ENCODE measurements at regions not wholly inside any gene's neighbourhood (a gene's known extent, or its start where the extent isn't known, plus 50 kb on each side); places are given as distances from the start of the nearest gene placed in this dataset.

- no peak for DNase-seq (ENCODE audit: low read depth in 1 of 2, low spot score in 2 of 2)
- Histone ChIP-seq H3K4me3 (no peak overlapping the region), H3K4me1 (replicated peaks) (no peaks in the 10 kb centered on the region), H3K27me3 (replicated peaks) (no peaks in the 10 kb centered on the region), H3K36me3 (no peaks in the 10 kb centered on the region), H3K27ac (no peak overlapping the region), H3K9me3 (replicated peaks) (no peaks in the 10 kb centered on the region)
Measured at GRCh38 chr6:145544041-145544440, 191.3 kb downstream of the EPM2A start.

GRCh38 chr6:145544514-145544913 lies 190.8 kb downstream of the EPM2A start:
- no peaks in the 10 kb centered on the region for H3K9me3 ChIP-seq (replicated peaks)
- H3K4me1 ChIP-seq (replicated peaks) = no peaks in the 10 kb centered on the region
- H3K27me3 ChIP-seq (replicated peaks) = no peaks in the 10 kb centered on the region
- H3K4me3 ChIP-seq = no peak overlapping the region
- H3K36me3 ChIP-seq = no peaks in the 10 kb centered on the region
- DNase-seq (ENCODE audit: low read depth in 1 of 2, low spot score in 2 of 2) = no peak
- no peak overlapping the region for H3K27ac ChIP-seq

DNA sequence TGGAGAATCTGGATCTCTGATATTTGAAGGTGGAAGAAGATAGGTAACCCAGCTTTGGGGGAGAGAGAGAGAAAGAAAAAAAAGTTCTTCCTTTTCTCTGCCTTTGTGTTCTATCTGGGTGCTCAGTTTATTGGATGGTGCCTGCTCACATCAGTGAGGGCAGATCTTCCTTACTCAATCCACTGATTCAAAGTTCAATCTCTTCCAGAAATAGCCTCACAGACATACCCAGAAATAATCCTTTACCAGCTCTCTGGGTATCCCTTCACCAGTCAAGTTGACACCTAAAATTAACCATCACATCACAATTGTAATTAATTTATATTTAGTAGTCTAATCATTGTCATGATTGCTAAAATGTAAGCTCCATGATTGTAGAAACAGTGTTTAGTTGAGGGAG lies 189.1 kb downstream of the EPM2A start:
- DNase-seq (ENCODE audit: low read depth in 1 of 2, low spot score in 2 of 2) = no peak
- H3K27ac ChIP-seq = no peak overlapping the region
- no peaks in the 10 kb centered on the region for H3K27me3 ChIP-seq (replicated peaks)
- no peaks in the 10 kb centered on the region for H3K36me3 ChIP-seq
- no peak overlapping the region for H3K4me3 ChIP-seq
- H3K9me3 ChIP-seq (replicated peaks) = no peaks in the 10 kb centered on the region
- no peaks in the 10 kb centered on the region for H3K4me1 ChIP-seq (replicated peaks)

- Histone ChIP-seq H3K4me1 (replicated peaks) (no peaks in the 10 kb centered on the region), H3K27ac (no peak overlapping the region), H3K4me3 (no peak overlapping the region), H3K27me3 (replicated peaks) (0 out of 2 replicates have a peak, but pooled peaks cover 3% of the 10 kb centered on the region), H3K36me3 (no peaks in the 10 kb centered on the region), H3K9me3 (replicated peaks) (no peaks in the 10 kb centered on the region)
- no peak for DNase-seq (ENCODE audit: low read depth in 1 of 2, low spot score in 2 of 2)
Measured at GRCh38 chr6:145547594-145548335, 187.6 kb downstream of the EPM2A start.

GRCh38 chr6:145548933-145549648 lies 186.2 kb downstream of the EPM2A start:
- Histone ChIP-seq H3K4me3 (no peak overlapping the region), H3K4me1 (replicated peaks) (no peaks in the 10 kb centered on the region), H3K9me3 (replicated peaks) (no peaks in the 10 kb centered on the region), H3K27ac (no peak overlapping the region), H3K36me3 (no peaks in the 10 kb centered on the region), H3K27me3 (replicated peaks) (0 out of 2 replicates have a peak, but pooled peaks cover 3% of the 10 kb centered on the region)
- no peak for DNase-seq (ENCODE audit: low read depth in 1 of 2, low spot score in 2 of 2)

GRCh38 chr6:145551164-145551563 lies 184.2 kb downstream of the EPM2A start:
- H3K4me3 ChIP-seq = no peak overlapping the region
- no peaks in the 10 kb centered on the region for H3K36me3 ChIP-seq

DNA sequence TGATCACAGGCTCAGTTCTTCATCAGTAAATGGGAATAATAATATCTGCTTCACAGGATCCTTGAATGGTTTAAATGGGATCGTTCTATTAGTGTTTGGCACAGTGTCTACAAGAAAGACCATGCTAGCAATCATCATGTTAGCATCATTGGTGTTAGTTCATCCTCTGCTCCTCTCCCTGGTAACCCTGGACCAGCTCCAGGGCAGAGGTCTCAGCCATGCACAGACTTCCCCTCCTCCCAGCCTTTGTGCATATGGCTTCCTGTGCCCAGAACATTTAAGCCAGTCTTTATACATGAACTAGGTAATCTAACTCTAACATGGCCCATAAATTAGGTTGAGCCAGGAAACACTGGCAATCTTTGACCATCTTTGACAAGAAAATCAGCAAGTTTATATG lies 180.2 kb downstream of the EPM2A start:
- Histone ChIP-seq H3K36me3 (no peaks in the 10 kb centered on the region), H3K9me3 (replicated peaks) (no peaks in the 10 kb centered on the region), H3K4me1 (replicated peaks) (no peaks in the 10 kb centered on the region), H3K4me3 (no peak overlapping the region), H3K27ac (no peak overlapping the region), H3K27me3 (replicated peaks) (0 out of 2 replicates have a peak, but pooled peaks cover 3% of the 10 kb centered on the region)
- DNase-seq (ENCODE audit: low read depth in 1 of 2, low spot score in 2 of 2) = no peak

More at GRCh38 chr6:145551164-145551563, 184.2 kb downstream of the EPM2A start:
- Histone ChIP-seq H3K9me3 (replicated peaks) (no peaks in the 10 kb centered on the region), H3K27me3 (replicated peaks) (0 out of 2 replicates have a peak, but pooled peaks cover 3% of the 10 kb centered on the region), H3K4me1 (replicated peaks) (no peaks in the 10 kb centered on the region), H3K27ac (no peak overlapping the region)
- DNase-seq (ENCODE audit: low read depth in 1 of 2, low spot score in 2 of 2) = no peak

DNA sequence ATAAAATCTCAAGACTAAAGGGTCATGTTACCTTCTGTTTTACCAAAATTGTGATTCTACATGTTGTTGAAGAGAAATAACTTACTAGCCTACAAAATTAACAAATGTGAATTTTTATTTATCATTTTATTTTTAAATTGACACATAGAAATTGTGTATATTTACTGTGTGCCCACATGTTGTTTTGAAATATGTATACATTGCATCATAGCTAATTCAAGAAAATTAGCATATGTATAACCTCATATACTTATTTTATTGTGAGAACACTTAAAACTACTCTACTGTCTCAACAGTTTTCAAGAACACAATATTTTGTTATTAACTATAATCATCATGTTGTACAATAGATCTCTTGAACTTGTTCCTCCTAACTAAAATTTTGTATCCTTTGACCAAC lies 177.8 kb downstream of the EPM2A start:
- H3K27ac ChIP-seq = no peak overlapping the region
- no peaks in the 10 kb centered on the region for H3K36me3 ChIP-seq
- H3K9me3 ChIP-seq (replicated peaks) = no peaks in the 10 kb centered on the region

GRCh38 chr6:145559836-145560235 lies 175.5 kb downstream of the EPM2A start:
- no peak overlapping the region for H3K4me3 ChIP-seq
- no peak overlapping the region for H3K27ac ChIP-seq
- DNase-seq (ENCODE audit: low read depth in 1 of 2, low spot score in 2 of 2) = no peak
- H3K36me3 ChIP-seq = no peaks in the 10 kb centered on the region
- H3K4me1 ChIP-seq (replicated peaks) = no peaks in the 10 kb centered on the region
- no peaks in the 10 kb centered on the region for H3K27me3 ChIP-seq (replicated peaks)
- H3K9me3 ChIP-seq (replicated peaks) = no peaks in the 10 kb centered on the region

More for the DNA sequence above, 177.8 kb downstream of the EPM2A start:
- DNase-seq (ENCODE audit: low read depth in 1 of 2, low spot score in 2 of 2) = no peak
- Histone ChIP-seq H3K27me3 (replicated peaks) (no peaks in the 10 kb centered on the region), H3K4me3 (no peak overlapping the region), H3K4me1 (replicated peaks) (no peaks in the 10 kb centered on the region)

DNA sequence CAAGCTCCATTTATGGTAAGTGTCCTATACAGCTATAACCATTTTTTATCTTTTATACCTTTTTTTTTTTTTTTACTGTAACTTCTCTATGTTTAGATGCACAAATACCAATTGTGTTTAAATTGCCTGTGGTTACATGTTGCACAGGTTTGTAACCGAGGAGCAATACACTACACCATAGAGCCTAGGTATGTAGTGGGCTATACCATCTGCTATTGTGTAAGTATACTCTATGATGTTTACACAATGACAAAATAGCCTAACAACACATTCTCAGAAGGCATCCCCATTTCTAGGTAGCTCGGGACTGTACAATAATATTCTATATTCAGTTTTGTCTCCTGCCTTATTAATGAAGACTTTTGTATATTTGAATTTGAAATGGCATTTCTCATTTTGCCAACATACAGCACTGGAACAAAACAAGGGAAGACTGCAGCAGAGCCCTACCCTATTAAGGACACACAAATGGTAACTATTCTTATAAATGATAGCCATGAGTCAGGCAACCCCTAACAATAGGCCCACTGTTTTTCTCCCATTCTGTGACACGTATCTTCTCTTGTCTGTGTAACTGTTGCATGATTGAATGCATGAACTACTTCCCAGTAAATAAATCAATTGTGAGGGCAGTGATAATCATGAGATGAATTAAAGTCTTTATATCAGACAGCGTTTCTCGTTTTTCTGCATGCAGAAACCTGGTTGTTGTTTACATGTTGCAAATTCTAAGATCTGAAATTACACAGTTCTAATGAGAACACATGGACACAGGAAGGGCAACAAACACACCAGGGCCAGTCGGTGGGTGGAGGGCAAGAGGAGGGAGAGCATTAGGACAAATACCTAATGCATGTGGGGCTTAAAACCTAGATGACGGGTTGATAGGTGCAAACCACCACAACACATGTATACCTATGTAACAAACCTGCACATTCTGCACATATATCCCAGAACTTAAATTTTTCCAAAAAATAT lies 173.9 kb downstream of the EPM2A start:
- Histone ChIP-seq H3K4me3 (no peak overlapping the region), H3K36me3 (no peaks in the 10 kb centered on the region), H3K27me3 (replicated peaks) (no peaks in the 10 kb centered on the region), H3K9me3 (replicated peaks) (no peaks in the 10 kb centered on the region), H3K27ac (no peak overlapping the region), H3K4me1 (replicated peaks) (no peaks in the 10 kb centered on the region)
- no peak for DNase-seq (ENCODE audit: low read depth in 1 of 2, low spot score in 2 of 2)

GRCh38 chr6:145562771-145563615 lies 172.3 kb downstream of the EPM2A start:
- no peaks in the 10 kb centered on the region for H3K27me3 ChIP-seq (replicated peaks)
- H3K27ac ChIP-seq = no peak overlapping the region
- no peak overlapping the region for H3K4me3 ChIP-seq
- H3K36me3 ChIP-seq = no peaks in the 10 kb centered on the region
- H3K9me3 ChIP-seq (replicated peaks) = no peaks in the 10 kb centered on the region
- no peak for DNase-seq (ENCODE audit: low read depth in 1 of 2, low spot score in 2 of 2)
- H3K4me1 ChIP-seq (replicated peaks) = no peaks in the 10 kb centered on the region

- DNase-seq (ENCODE audit: low read depth in 1 of 2, low spot score in 2 of 2) = no peak
- H3K27ac ChIP-seq = no peak overlapping the region
- no peaks in the 10 kb centered on the region for H3K4me1 ChIP-seq (replicated peaks)
- no peaks in the 10 kb centered on the region for H3K9me3 ChIP-seq (replicated peaks)
- H3K27me3 ChIP-seq (replicated peaks) = no peaks in the 10 kb centered on the region
- H3K4me3 ChIP-seq = no peak overlapping the region
- no peaks in the 10 kb centered on the region for H3K36me3 ChIP-seq
Measured at GRCh38 chr6:145564553-145564952, 170.8 kb downstream of the EPM2A start.

GRCh38 chr6:145567684-145568252 lies 167.6 kb downstream of the EPM2A start:
- DNase-seq (ENCODE audit: low read depth in 1 of 2, low spot score in 2 of 2) = no peak
- no peaks in the 10 kb centered on the region for H3K9me3 ChIP-seq (replicated peaks)
- H3K27me3 ChIP-seq (replicated peaks) = no peaks in the 10 kb centered on the region
- no peak overlapping the region for H3K27ac ChIP-seq
- H3K4me3 ChIP-seq = no peak overlapping the region
- no peaks in the 10 kb centered on the region for H3K4me1 ChIP-seq (replicated peaks)
- H3K36me3 ChIP-seq = no peaks in the 10 kb centered on the region

Data from SJSA1 (cell line).